ENCODE measurements at regions not wholly inside any gene's neighbourhood (a gene's known extent, or its start where the extent isn't known, plus 50 kb on each side); places are given as distances from the start of the nearest gene placed in this dataset.

DNA sequence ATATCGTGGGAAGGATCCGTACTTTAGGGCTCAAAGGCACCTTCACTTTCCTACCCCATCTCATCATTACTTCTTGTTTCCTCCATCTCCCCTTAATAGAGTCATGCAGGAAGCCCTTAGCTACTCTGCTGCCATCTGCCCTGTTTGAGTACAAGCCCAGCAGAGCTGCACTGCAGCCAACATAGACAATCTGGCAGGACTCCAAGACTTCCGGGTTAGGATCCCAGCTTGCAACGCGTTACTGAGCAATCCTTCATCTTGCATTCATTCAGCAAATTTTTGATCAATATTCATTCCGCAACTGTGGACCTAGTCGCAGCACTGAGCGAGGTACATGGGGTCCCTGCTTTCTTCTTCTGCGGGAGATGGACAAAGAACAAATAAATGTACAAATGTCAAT is 344.9 kb downstream of the BCOR start:
- TF ChIP-seq, protein P1, sequence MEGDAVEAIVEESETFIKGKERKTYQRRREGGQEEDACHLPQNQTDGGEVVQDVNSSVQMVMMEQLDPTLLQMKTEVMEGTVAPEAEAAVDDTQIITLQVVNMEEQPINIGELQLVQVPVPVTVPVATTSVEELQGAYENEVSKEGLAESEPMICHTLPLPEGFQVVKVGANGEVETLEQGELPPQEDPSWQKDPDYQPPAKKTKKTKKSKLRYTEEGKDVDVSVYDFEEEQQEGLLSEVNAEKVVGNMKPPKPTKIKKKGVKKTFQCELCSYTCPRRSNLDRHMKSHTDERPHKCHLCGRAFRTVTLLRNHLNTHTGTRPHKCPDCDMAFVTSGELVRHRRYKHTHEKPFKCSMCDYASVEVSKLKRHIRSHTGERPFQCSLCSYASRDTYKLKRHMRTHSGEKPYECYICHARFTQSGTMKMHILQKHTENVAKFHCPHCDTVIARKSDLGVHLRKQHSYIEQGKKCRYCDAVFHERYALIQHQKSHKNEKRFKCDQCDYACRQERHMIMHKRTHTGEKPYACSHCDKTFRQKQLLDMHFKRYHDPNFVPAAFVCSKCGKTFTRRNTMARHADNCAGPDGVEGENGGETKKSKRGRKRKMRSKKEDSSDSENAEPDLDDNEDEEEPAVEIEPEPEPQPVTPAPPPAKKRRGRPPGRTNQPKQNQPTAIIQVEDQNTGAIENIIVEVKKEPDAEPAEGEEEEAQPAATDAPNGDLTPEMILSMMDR (IDR thresholded peaks at IDR 0.05; ENCODE audit: low read depth, low read length) = no peak
- TF ChIP-seq EZH2phosphoT487 (IDR thresholded peaks at IDR 0.05; ENCODE audit: low read depth) = no peak

Data from OCI-LY3 (cell line).